ENCODE measurements at regions not wholly inside any gene's neighbourhood (a gene's known extent, or its start where the extent isn't known, plus 50 kb on each side); places are given as distances from the start of the nearest gene placed in this dataset.

DNA sequence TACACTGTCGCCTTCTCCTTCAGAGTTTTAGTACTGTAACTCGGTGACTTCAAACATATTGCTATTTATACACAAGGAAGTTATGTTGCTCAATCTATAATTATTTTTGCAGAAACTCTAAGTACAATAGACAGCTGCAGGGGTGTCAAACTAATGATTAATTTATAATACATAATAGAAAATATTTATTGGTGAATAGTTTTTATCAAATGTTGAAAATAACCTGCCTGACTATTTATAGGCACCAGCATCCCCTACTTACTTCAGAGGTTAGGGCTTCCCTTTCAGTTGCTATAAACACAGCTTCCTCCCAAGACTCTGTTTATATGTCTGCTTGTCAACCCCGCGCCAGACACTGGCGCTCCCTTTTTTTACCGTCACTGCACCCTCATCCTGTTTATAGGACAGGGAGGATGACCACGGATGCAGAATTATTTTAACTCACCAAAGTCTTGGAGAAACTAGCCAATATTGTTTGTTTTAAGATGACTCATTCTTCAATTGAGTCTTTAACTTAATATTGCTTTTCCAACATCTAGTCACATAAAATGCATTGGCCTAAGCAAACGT is 225.0 kb downstream of the ALDH8A1 start:
- H3K27ac ChIP-seq, result peak overlapping the region in 1 of 2 donors; percentile 54
- H3K36me3 ChIP-seq (ENCODE audit: low read depth, missing control alignments), result no peaks in the 10 kb centered on the region
- H3K4me3 ChIP-seq, result no peak overlapping the region
- intact Hi-C loops (cut with DNase I; ENCODE audit: low total_unique reads), result no loop called here
- WGBS, 2 donors, result 65 to 70% methylated on average over 8 of the region's 8 CpGs
- no peaks in the 10 kb centered on the region for H3K9me3 ChIP-seq
- TF ChIP-seq POLR2A (IDR thresholded peaks at IDR 0.05), result no peak
- TF ChIP-seq, protein P1, sequence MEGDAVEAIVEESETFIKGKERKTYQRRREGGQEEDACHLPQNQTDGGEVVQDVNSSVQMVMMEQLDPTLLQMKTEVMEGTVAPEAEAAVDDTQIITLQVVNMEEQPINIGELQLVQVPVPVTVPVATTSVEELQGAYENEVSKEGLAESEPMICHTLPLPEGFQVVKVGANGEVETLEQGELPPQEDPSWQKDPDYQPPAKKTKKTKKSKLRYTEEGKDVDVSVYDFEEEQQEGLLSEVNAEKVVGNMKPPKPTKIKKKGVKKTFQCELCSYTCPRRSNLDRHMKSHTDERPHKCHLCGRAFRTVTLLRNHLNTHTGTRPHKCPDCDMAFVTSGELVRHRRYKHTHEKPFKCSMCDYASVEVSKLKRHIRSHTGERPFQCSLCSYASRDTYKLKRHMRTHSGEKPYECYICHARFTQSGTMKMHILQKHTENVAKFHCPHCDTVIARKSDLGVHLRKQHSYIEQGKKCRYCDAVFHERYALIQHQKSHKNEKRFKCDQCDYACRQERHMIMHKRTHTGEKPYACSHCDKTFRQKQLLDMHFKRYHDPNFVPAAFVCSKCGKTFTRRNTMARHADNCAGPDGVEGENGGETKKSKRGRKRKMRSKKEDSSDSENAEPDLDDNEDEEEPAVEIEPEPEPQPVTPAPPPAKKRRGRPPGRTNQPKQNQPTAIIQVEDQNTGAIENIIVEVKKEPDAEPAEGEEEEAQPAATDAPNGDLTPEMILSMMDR (IDR thresholded peaks at IDR 0.05), result no peak
- no peaks in the 10 kb centered on the region for H3K27me3 ChIP-seq
- peaks cover 38% of the 10 kb centered on the region for H3K4me1 ChIP-seq
- DNase-seq, result no peak

DNA sequence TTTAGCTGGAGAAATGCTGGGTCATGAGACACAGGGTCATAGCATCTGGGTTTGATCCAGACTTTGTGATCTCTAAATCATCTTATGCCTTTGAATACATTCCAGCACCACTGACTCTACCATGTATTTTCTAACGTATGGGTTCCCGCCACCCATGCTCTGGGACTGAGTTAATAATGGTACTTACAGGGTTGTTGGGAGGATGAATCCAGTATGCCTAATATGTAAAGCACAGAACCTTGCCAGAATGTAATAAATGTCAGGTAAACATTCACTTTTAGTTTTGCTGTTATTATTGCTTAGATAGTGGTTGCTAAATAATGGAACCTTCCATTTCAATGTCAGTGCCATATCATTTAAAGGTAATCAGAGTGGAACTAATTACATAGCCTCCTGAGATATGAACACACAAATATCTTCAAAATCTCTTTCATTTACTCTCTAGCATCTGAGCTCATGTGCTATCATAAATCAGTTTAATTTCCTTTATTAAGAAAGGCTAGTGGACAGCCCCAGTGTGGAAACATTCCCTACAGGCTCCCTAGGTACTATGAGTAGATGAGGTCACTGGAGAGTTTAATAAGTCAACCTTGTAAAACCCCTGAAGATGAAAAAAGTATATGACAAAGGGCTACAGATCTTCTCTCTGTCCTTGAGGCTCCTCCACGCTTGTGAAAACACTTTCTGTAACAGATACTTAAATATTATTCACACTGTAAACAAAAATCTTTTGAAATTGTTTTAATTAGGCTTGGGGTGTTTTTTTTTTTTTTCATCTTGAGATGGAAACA is 226.6 kb downstream of the ALDH8A1 start:
- Histone ChIP-seq H3K27me3 (no peaks in the 10 kb centered on the region), H3K4me1 (peaks cover 44% of the 10 kb centered on the region), H3K27ac (peak overlapping the region; percentile 54 to 62), H3K9me3 (no peaks in the 10 kb centered on the region), H3K36me3 (ENCODE audit: low read depth, missing control alignments) (no peaks in the 10 kb centered on the region), H3K4me3 (no peak overlapping the region)
- 56 to 61% methylated on average over 3 of the region's 3 CpGs for WGBS, 2 donors
- no peak for TF ChIP-seq POLR2A (IDR thresholded peaks at IDR 0.05)
- TF ChIP-seq, protein P1 (IDR thresholded peaks at IDR 0.05), result no peak
- DNase-seq, result no peak
- intact Hi-C loops (cut with DNase I; ENCODE audit: low total_unique reads), result no loop called here

DNA sequence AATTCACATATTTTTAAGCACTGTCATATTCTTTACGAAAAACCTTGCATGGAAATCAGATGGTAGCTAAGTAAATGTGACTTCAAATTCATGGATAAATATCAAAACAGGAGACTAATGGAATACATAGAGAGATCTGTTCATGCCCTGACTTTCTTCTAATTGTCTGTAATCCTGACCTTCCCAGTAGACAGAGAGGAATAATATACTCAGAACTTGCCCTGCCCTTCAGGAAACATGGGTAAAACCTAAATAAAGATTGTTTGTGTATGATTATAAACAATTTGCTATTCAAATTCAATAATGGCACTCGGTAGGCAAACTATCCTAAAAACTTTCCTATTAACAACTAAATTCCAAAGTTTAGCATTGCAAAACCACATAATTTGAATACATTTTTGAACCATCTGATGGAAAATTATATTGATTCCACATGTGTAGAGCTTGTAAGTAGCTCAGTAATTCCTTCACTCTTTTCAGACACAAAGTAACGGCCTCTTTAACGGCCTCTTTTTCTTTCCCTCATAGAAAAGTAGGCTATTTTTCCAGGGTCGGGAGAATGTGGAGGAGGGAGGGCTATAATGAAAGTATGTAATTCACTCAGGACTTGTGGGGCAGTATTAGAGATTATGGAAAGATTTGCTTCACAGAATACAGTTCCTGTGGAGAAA is 227.6 kb downstream of the ALDH8A1 start:
- H3K27ac ChIP-seq, result peak overlapping the region; percentile 11 to 54
- WGBS, 2 donors, result 53 to 56% methylated on average over 5 of the region's 5 CpGs

GRCh38 chr6:134721060-134721405 is 228.9 kb downstream of the ALDH8A1 start:
- 52 to 65% methylated on average over 2 of the region's 2 CpGs for whole genome bisulfite sequencing, 2 donors
- Histone ChIP-seq H3K9me3 (no peaks in the 10 kb centered on the region), H3K27ac (peak overlapping the region in 1 of 2 donors; percentile 74)

More for the DNA sequence above, 227.6 kb downstream of the ALDH8A1 start:
- DNase-seq, result peak; percentile 33
- H3K4me1 ChIP-seq, result peaks cover 44% of the 10 kb centered on the region
- no peak overlapping the region for H3K4me3 ChIP-seq
- H3K27me3 ChIP-seq, result no peaks in the 10 kb centered on the region
- H3K36me3 ChIP-seq (ENCODE audit: low read depth, missing control alignments), result no peaks in the 10 kb centered on the region
- TF ChIP-seq, protein P1 (IDR thresholded peaks at IDR 0.05), result no peak
- no peak for TF ChIP-seq POLR2A (IDR thresholded peaks at IDR 0.05)
- no peaks in the 10 kb centered on the region for H3K9me3 ChIP-seq
- intact Hi-C loops (cut with DNase I; ENCODE audit: low total_unique reads), result no loop called here

More at GRCh38 chr6:134721060-134721405, 228.9 kb downstream of the ALDH8A1 start:
- Histone ChIP-seq H3K36me3 (ENCODE audit: low read depth, missing control alignments) (no peaks in the 10 kb centered on the region), H3K4me3 (no peak overlapping the region), H3K27me3 (no peaks in the 10 kb centered on the region), H3K4me1 (peaks cover 44% of the 10 kb centered on the region)
- intact Hi-C loops (cut with DNase I; ENCODE audit: low total_unique reads), result no loop called here
- DNase-seq, result no peak
- no peak for TF ChIP-seq POLR2A (IDR thresholded peaks at IDR 0.05)
- TF ChIP-seq, protein P1 (IDR thresholded peaks at IDR 0.05), result no peak
